Activated CD4-positive, alpha-beta T cell treated with anti-CD3 and anti-CD28 coated beads for 36 hours (primary cell): ENCODE measurements at regions not wholly inside any gene's neighbourhood (a gene's known extent, or its start where the extent isn't known, plus 50 kb on each side); places are given as distances from the start of the nearest gene placed in this dataset.
A peak's percentile ranks its signal among the peaks of the same experiment; 100 is the strongest.

Experiments used
- ATAC-seq: fragments of 200-7000 bp; cut with Tn5 transposase; one replicate; pipeline ENCODE4 v1.10.0; 2021; ENCODE audit warnings: mild to moderate bottlenecking, moderate library complexity
- CTCF ChIA-PET: fragments of 350-600 bp; sonication (Branson Sonifier 250); formaldehyde crosslinking; loops from one replicate; lab custom pipeline; 2021; ENCODE audit warnings: antibody characterized with exemption; lab: Charles Lee
- POLR2A ChIA-PET: fragments of 350-600 bp; sonication (Branson Sonifier 250); formaldehyde crosslinking; loops from one replicate; lab custom pipeline; 2021; ENCODE audit warnings: antibody characterized with exemption, inconsistent platforms; lab: Charles Lee
- DNase-seq: peaks from one replicate; pipeline ENCODE4 v3.0.0-alpha.2; 2020
- H3K27ac Mint-ChIP-seq: one replicate; pipeline ENCODE4 v1.8.0; 2021; ENCODE audit warnings: mixed read lengths
- H3K27me3 Mint-ChIP-seq: one replicate; pipeline ENCODE4 v1.8.0; 2021; ENCODE audit warnings: mixed read lengths
- H3K36me3 Mint-ChIP-seq: one replicate; pipeline ENCODE4 v1.8.0; 2021; ENCODE audit warnings: low read depth, mixed read lengths
- H3K4me1 Mint-ChIP-seq: one replicate; pipeline ENCODE4 v1.8.0; 2021; ENCODE audit warnings: mixed read lengths
- H3K4me3 Mint-ChIP-seq: one replicate; pipeline ENCODE4 v1.8.0; 2021; ENCODE audit warnings: mild to moderate bottlenecking, moderate library complexity, mixed read lengths
- H3K9me3 Mint-ChIP-seq: one replicate; pipeline ENCODE4 v1.8.0; 2021; ENCODE audit warnings: low read depth, mixed read lengths
- intact Hi-C, 2 experiments: fragments of 100-400 bp; cut with DNase I in 1 of 2; cut with micrococcal nuclease in 1 of 2; formaldehyde crosslinking; loops; one replicate each; pipeline versions ENCODE4 v1.14.2 to v1.15.1; 2022 to 2024; cut with DNase I, micrococcal nuclease

DNA sequence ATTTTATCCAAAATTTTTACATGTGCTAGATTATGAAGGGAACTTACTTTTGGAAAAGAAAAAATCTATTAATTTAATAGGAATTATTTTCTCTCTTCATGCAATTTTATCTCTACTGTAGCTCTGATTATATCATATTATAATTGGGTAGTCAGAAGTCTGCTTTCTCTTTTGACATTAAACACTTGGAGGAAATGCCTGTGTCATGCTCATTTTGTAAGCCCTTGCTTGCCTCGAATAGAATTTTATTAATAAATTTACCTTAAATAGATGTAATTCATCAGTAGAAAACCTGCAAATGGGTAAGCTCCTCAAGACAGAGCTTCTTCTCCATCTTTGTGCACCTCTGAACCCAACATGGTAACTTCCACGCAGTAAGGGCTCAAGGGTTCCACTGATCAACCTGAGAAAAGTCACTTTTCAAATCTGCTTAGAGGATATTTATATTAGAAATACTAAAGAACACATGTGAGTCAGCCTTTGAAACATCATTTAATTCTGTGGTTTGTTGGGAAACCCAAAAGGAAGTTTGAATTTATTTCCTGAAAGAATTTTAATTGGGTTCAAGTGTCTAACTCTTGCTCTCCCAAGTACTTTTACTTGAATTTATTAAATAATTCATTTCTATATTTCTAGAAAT lies 266.0 kb downstream of the ALDH8A1 start:
- Mint-ChIP-seq H3K4me1 (no peaks in the 10 kb centered on the region), H3K36me3 (no peaks in the 10 kb centered on the region), H3K9me3 (no peaks in the 10 kb centered on the region), H3K27ac (no peak overlapping the region), H3K4me3 (no peak overlapping the region), H3K27me3 (peaks cover 5% of the 10 kb centered on the region)
- DNase-seq = no peak
- ChIA-PET POLR2A (no interaction called here), CTCF (interaction anchor here (0.5 to 1.5 kb wide), 2 partner anchors 138 to 257 kb away, joined by 3 read pairs; no protein-coding TSS in a partner anchor)
- no peak for ATAC-seq
- intact Hi-C loops = no loop called here

GRCh38 chr6:134680433-134680832 lies 269.5 kb downstream of the ALDH8A1 start:
- Mint-ChIP-seq H3K27ac (no peak overlapping the region), H3K4me3 (no peak overlapping the region), H3K27me3 (peaks cover 2% of the 10 kb centered on the region), H3K36me3 (no peaks in the 10 kb centered on the region), H3K4me1 (no peaks in the 10 kb centered on the region), H3K9me3 (no peaks in the 10 kb centered on the region)
- ATAC-seq (no peak), DNase-seq (no peak)
- POLR2A ChIA-PET = no interaction called here
- intact Hi-C loops = no loop called here
- CTCF ChIA-PET = interaction anchor here (0.6 to 1.5 kb wide), 2 partner anchors 145 to 524 kb away, joined by 3 read pairs; no protein-coding TSS in a partner anchor

DNA sequence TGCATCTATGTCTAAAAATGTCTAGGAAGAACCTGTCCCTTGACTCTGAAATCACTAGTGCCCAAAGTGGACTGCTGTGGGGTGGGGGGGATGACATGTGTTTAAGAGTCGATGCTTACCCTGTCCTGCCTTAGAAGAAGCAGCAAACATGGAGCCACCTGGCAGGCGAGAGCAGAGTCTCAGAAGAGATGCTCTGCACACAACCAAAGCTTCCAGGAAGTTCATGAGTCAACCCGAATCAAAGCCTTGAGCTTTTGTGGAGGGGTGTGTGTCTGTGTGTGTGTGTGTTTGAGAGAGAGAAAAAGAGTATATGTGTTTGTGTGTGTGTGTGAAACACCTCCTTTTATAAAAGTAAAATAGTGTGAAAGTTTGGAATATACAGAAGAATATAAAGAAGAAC lies 269.9 kb downstream of the ALDH8A1 start:
- no peaks in the 10 kb centered on the region for H3K4me1 Mint-ChIP-seq
- intact Hi-C loops = no loop called here
- ChIA-PET CTCF (no interaction called here), POLR2A (no interaction called here)
- peaks cover 2% of the 10 kb centered on the region for H3K27me3 Mint-ChIP-seq
- DNase-seq (peak; percentile 9), ATAC-seq (no peak)
- no peak overlapping the region for H3K27ac Mint-ChIP-seq
- H3K9me3 Mint-ChIP-seq = no peaks in the 10 kb centered on the region
- H3K4me3 Mint-ChIP-seq = no peak overlapping the region
- no peaks in the 10 kb centered on the region for H3K36me3 Mint-ChIP-seq

GRCh38 chr6:134678436-134678889 lies 271.4 kb downstream of the ALDH8A1 start:
- no peak for ATAC-seq
- Mint-ChIP-seq H3K27me3 (no peaks in the 10 kb centered on the region), H3K4me1 (peaks cover 2% of the 10 kb centered on the region), H3K9me3 (no peaks in the 10 kb centered on the region), H3K27ac (no peak overlapping the region), H3K4me3 (no peak overlapping the region), H3K36me3 (no peaks in the 10 kb centered on the region)
- DNase-seq = no peak
- ChIA-PET CTCF (no interaction called here), POLR2A (no interaction called here)
- intact Hi-C loops = no loop called here

GRCh38 chr6:134676307-134677281 lies 273.3 kb downstream of the ALDH8A1 start:
- DNase-seq = no peak
- ATAC-seq = no peak
- H3K4me3 Mint-ChIP-seq = no peak overlapping the region
- H3K36me3 Mint-ChIP-seq = no peaks in the 10 kb centered on the region
- intact Hi-C loops = no loop called here
- CTCF ChIA-PET = no interaction called here
- no peaks in the 10 kb centered on the region for H3K9me3 Mint-ChIP-seq
- H3K4me1 Mint-ChIP-seq = peaks cover 6% of the 10 kb centered on the region
- no peak overlapping the region for H3K27ac Mint-ChIP-seq
- H3K27me3 Mint-ChIP-seq = no peaks in the 10 kb centered on the region
- POLR2A ChIA-PET = no interaction called here

- H3K27me3 Mint-ChIP-seq = no peaks in the 10 kb centered on the region
- intact Hi-C loops = no loop called here
- no peaks in the 10 kb centered on the region for H3K9me3 Mint-ChIP-seq
- H3K36me3 Mint-ChIP-seq = no peaks in the 10 kb centered on the region
- ATAC-seq = no peak
- CTCF ChIA-PET = interaction anchor here (0.6 to 0.9 kb wide), 2 partner anchors 207 to 393 kb away, joined by 3 to 4 read pairs; no protein-coding TSS in a partner anchor
- peaks cover 6% of the 10 kb centered on the region for H3K4me1 Mint-ChIP-seq
- no peak overlapping the region for H3K4me3 Mint-ChIP-seq
- POLR2A ChIA-PET = no interaction called here
- DNase-seq = no peak
- H3K27ac Mint-ChIP-seq = no peak overlapping the region
Observed at GRCh38 chr6:134675110-134676054, 274.5 kb downstream of the ALDH8A1 start.

- DNase-seq (no peak), ATAC-seq (no peak)
- no peak overlapping the region for H3K4me3 Mint-ChIP-seq
- CTCF ChIA-PET = interaction anchor here (0.6 to 1.3 kb wide), 3 partner anchors 89 to 392 kb away, joined by 3 to 4 read pairs (median 3); no protein-coding TSS in a partner anchor
- H3K36me3 Mint-ChIP-seq = no peaks in the 10 kb centered on the region
- POLR2A ChIA-PET = no interaction called here
- H3K27ac Mint-ChIP-seq = no peak overlapping the region
- peaks cover 6% of the 10 kb centered on the region for H3K4me1 Mint-ChIP-seq
- H3K27me3 Mint-ChIP-seq = no peaks in the 10 kb centered on the region
- H3K9me3 Mint-ChIP-seq = no peaks in the 10 kb centered on the region
- intact Hi-C loops = no loop called here
Observed at GRCh38 chr6:134674562-134674961, 275.3 kb downstream of the ALDH8A1 start.

DNA sequence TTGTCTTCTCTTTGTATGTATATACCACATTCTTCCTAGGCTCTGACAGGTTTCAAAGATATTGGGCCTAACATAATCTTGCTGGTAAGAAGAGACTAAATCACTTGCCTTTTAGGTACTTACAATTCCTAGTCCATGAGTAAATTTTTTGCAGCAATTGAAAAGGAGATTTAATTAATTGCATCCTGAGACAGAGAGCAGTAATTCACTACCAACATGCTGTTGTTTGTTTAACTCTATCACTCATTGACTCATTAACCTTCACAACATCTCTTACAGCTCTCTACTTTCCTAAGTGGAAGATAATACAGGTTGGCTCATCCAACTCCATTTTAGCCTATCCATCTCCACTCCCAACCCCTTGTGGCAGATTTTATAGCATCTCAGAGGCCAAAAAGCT lies 280.4 kb downstream of the ALDH8A1 start:
- CTCF ChIA-PET = interaction anchor here (0.5 to 1.0 kb wide), 2 partner anchors 29 to 271 kb away, joined by 3 to 4 read pairs; no protein-coding TSS in a partner anchor

DNA sequence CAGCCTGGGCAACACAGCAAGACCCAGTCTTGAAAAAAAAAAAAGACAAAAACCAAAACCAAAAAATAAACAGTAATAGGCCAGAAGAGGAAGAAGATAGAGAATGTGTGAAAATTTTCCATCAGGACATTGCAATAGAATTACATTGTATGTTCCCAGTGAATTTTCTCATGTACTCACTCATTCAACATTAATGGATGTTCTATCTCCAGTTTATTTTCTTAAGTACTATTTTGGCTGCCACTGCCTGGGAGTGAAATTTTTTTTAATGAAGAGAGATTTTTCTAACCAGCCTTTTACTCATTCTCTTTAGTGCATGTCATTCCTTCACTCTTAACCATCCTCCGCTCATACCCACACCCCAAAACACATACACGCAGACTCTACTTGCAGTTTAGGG lies 282.8 kb downstream of the ALDH8A1 start:
- no peak for DNase-seq
- H3K36me3 Mint-ChIP-seq = no peaks in the 10 kb centered on the region
- no peak overlapping the region for H3K27ac Mint-ChIP-seq
- no peak for ATAC-seq
- H3K4me3 Mint-ChIP-seq = no peak overlapping the region
- ChIA-PET CTCF (no interaction called here), POLR2A (no interaction called here)
- H3K4me1 Mint-ChIP-seq = no peaks in the 10 kb centered on the region
- intact Hi-C loops = no loop called here
- H3K27me3 Mint-ChIP-seq = no peaks in the 10 kb centered on the region
- no peaks in the 10 kb centered on the region for H3K9me3 Mint-ChIP-seq

More for the DNA sequence above, 280.4 kb downstream of the ALDH8A1 start:
- H3K27me3 Mint-ChIP-seq = no peaks in the 10 kb centered on the region
- intact Hi-C loops = no loop called here
- POLR2A ChIA-PET = no interaction called here
- H3K9me3 Mint-ChIP-seq = no peaks in the 10 kb centered on the region
- peaks cover 6% of the 10 kb centered on the region for H3K4me1 Mint-ChIP-seq
- no peak overlapping the region for H3K27ac Mint-ChIP-seq
- no peak for DNase-seq
- no peak overlapping the region for H3K4me3 Mint-ChIP-seq
- no peak for ATAC-seq
- no peaks in the 10 kb centered on the region for H3K36me3 Mint-ChIP-seq

GRCh38 chr6:134666125-134666524 lies 283.8 kb downstream of the ALDH8A1 start:
- no peaks in the 10 kb centered on the region for H3K9me3 Mint-ChIP-seq
- intact Hi-C loops = no loop called here
- H3K4me1 Mint-ChIP-seq = no peaks in the 10 kb centered on the region
- H3K27me3 Mint-ChIP-seq = no peaks in the 10 kb centered on the region
- no peak for ATAC-seq
- no peak overlapping the region for H3K27ac Mint-ChIP-seq
- no peak overlapping the region for H3K4me3 Mint-ChIP-seq
- ChIA-PET CTCF (interaction anchor here (0.6 to 1.0 kb wide), 2 partner anchors 274 to 785 kb away, joined by 3 read pairs; no protein-coding TSS in a partner anchor), POLR2A (no interaction called here)
- no peak for DNase-seq
- no peaks in the 10 kb centered on the region for H3K36me3 Mint-ChIP-seq
